Lower leg skin (tissue), 4 donors: ENCODE measurements at regions not wholly inside any gene's neighbourhood (a gene's known extent, or its start where the extent isn't known, plus 50 kb on each side); places are given as distances from the start of the nearest gene placed in this dataset.

Source experiments
- DNase-seq, 2 donors: peaks; one replicate each; pipeline ENCODE4 v3.0.0-alpha.2; 2019; ENCODE audit warnings: low spot score in 2 of 2
- H3K4me3 ChIP-seq: fragments of 200-600 bp; sonication (generic); 2 replicates; pipeline ENCODE4 v1.5.1; 2017; ENCODE audit warnings: mild to moderate bottlenecking, low read depth; ENCODE audit not compliant: poor library complexity, severe bottlenecking
- POLR2A ChIP-seq, 2 donors: fragments of 450-650 bp; IDR thresholded peaks; one replicate each; pipeline ENCODE4 v1.6.1; 2016 to 2017; ENCODE audit warnings: antibody characterized with exemption in 2 of 2, mild to moderate bottlenecking in 1 of 2, moderate library complexity in 1 of 2
- WGBS, 2 donors: methylation state at CpG; one replicate each; pipeline ENCODE4 v1.1.5; 2018; 5-methylcytosine and 5-hydroxymethylcytosine counted together
- intact Hi-C: fragments of 100-400 bp; cut with DNase I; formaldehyde crosslinking; loops from one replicate; pipeline ENCODE4 v1.15.0; 2023; ENCODE audit warnings: low total_unique reads
- TF ChIP-seq, protein P1 (sequence below), 3 donors: fragments of 450-650 bp; IDR thresholded peaks; one replicate each; pipeline ENCODE4 v1.5.1; 2016; ENCODE audit warnings: antibody characterized with exemption in 3 of 3, mild to moderate bottlenecking in 3 of 3, moderate library complexity in 2 of 3

DNA sequence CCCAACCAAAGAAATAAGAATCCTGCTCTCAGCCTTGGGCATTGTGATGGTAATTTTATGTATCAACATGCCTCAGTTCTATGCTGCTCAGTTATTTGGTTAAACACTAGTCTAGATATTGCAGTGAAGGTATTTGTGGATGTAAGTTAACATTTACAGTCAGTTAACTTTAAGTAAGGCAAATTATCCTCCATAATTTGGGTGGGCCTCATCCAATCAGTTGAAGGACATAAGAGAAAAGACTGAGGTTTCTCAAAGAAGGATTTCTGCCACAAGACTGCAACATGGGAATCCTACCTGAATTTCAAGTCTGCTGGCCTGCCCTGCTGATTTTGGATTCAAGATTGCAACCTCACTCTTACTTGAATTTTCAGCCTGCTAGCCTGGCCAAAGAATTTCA is 975.5 kb upstream of the ACVR2A start:
- no peak overlapping the region for H3K4me3 ChIP-seq
- no peak for DNase-seq
- no peak for TF ChIP-seq POLR2A (IDR thresholded peaks at IDR 0.05)
- TF ChIP-seq, protein P1, sequence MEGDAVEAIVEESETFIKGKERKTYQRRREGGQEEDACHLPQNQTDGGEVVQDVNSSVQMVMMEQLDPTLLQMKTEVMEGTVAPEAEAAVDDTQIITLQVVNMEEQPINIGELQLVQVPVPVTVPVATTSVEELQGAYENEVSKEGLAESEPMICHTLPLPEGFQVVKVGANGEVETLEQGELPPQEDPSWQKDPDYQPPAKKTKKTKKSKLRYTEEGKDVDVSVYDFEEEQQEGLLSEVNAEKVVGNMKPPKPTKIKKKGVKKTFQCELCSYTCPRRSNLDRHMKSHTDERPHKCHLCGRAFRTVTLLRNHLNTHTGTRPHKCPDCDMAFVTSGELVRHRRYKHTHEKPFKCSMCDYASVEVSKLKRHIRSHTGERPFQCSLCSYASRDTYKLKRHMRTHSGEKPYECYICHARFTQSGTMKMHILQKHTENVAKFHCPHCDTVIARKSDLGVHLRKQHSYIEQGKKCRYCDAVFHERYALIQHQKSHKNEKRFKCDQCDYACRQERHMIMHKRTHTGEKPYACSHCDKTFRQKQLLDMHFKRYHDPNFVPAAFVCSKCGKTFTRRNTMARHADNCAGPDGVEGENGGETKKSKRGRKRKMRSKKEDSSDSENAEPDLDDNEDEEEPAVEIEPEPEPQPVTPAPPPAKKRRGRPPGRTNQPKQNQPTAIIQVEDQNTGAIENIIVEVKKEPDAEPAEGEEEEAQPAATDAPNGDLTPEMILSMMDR (IDR thresholded peaks at IDR 0.05) = no peak
- intact Hi-C loops = no loop called here

DNA sequence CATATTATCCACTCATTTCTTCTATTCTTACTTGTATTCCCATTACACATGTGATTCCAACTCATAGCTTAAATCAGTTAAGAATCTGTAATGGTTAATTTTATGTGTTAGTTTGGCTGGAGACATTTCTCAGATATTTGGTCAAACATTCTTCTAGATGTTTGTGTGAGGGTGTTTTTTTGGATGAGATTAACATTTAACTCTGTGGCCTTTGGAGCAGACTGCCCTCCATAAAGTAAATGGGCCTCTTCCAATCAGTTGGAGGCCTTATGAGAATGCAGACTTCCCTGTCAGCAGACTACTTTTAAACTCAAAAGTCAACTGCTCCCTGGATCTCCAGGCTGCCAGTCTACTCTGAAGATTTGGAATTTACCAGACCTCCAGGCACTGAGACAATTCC is 976.8 kb upstream of the ACVR2A start:
- intact Hi-C loops = no loop called here
- no peak for TF ChIP-seq POLR2A (IDR thresholded peaks at IDR 0.05)
- TF ChIP-seq, protein P1 (IDR thresholded peaks at IDR 0.05) = no peak
- DNase-seq = no peak
- H3K4me3 ChIP-seq = no peak overlapping the region

DNA sequence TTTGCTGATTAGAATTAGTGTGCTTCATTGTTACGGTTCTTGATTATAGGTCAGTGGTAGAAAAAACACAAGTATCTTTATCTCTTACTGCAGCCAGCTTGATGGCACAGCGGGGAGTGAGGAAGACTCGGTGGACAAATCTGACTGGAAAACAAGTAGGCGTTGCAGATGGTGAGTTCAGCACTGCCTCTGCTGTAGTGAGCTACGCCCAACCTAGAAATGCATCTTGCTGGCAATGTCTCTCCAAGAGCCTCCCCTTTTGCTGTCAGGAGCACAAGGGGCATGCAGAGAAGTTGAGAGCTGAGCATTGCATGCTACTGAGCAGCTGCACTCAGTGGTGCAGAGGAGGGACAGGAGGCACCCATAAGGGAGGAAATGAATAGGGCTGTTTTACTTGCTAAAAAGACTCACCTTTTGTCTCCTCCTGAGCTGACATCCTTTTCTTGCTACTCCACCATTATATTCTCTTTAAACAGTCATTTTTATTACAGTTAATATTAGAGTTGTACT is 977.3 kb upstream of the ACVR2A start:
- intact Hi-C loops = no loop called here
- DNase-seq = no peak
- 81 to 90% methylated on average over 5 of the region's 5 CpGs for WGBS, 2 donors
- TF ChIP-seq POLR2A (IDR thresholded peaks at IDR 0.05) = no peak
- TF ChIP-seq, protein P1 (IDR thresholded peaks at IDR 0.05) = no peak
- no peak overlapping the region for H3K4me3 ChIP-seq

- TF ChIP-seq, protein P1 (IDR thresholded peaks at IDR 0.05) = no peak
- H3K4me3 ChIP-seq = no peak overlapping the region
- no peak for DNase-seq
- intact Hi-C loops = no loop called here
- WGBS, 2 donors = 78 to 80% methylated on average over 2 of the region's 2 CpGs
Observed at GRCh38 chr2:146853741-146854444, 990.9 kb upstream of the ACVR2A start.

DNA sequence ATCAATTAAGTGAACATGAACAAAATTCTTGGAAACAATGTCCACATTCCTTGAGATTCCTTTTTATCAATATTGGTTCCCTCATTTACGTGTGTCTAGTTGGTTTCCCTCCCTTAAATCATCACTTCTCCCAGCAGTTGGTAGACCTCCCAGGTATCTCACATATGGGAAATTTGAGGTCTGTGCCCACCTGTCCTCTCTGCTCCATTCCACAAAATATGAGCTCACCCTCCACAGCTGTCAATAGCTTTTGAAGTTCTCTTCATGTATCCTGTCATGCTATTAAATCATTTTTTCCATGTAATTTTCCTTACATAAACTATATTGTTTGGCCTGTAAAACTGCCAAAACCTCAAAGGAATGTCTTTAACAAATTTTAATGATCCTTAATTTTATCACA is 992.2 kb upstream of the ACVR2A start:
- TF ChIP-seq POLR2A (IDR thresholded peaks at IDR 0.05) = no peak
- TF ChIP-seq, protein P1 (IDR thresholded peaks at IDR 0.05) = no peak
- DNase-seq = no peak
- intact Hi-C loops = no loop called here
- no peak overlapping the region for H3K4me3 ChIP-seq
- 75 to 78% methylated on average over 1 of the region's 1 CpG for WGBS, 2 donors

DNA sequence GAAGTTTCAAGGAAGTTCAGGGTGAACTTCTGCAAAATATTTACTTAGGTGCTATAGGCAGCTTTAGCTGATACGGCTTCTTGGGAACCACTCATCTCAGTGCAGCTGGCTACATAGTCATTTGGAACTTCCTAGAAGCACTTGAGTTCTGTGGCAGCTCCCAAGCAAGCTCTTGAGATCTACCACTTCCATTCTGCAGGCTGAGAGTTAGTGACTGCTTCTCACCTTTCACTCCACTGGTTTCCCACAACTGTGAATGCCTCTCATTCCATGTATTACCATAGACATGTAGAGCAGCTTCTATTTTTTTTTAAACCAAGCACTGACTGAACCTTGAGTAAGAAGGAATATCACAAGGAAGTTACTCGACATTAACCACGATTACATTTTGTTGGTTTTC is 994.1 kb upstream of the ACVR2A start:
- DNase-seq = no peak
- WGBS, 2 donors = 95 to 96% methylated on average over 3 of the region's 3 CpGs
- H3K4me3 ChIP-seq = no peak overlapping the region
- no peak for TF ChIP-seq POLR2A (IDR thresholded peaks at IDR 0.05)
- TF ChIP-seq, protein P1 (IDR thresholded peaks at IDR 0.05) = no peak
- intact Hi-C loops = no loop called here
